GM21619 (cell line): ENCODE measurements at regions not wholly inside any gene's neighbourhood (a gene's known extent, or its start where the extent isn't known, plus 50 kb on each side); places are given as distances from the start of the nearest gene placed in this dataset.
"Not testable (repeated sequence)": the region's sequence is repeated elsewhere in the genome, so short reads cannot be mapped to it uniquely, and the experiment has no call there.

Experiments used
- ATAC-seq: cut with Tn5 transposase; IDR thresholded peaks from one replicate; pipeline ENCODE4 v1.9.1; 2021; ENCODE audit not compliant: unreplicated experiment

- no peak for ATAC-seq
Measured at GRCh38 chr13:71218960-71219359, 648.0 kb downstream of the DACH1 start.

- no peak for ATAC-seq
Measured at GRCh38 chr13:71217827-71218226, 649.2 kb downstream of the DACH1 start.

GRCh38 chr13:71214821-71215220 lies 652.2 kb downstream of the DACH1 start:
- ATAC-seq: no peak

- ATAC-seq: no peak
Measured at GRCh38 chr13:71214357-71214756, 652.6 kb downstream of the DACH1 start.

- no peak for ATAC-seq
Measured at GRCh38 chr13:71213252-71213821, 653.7 kb downstream of the DACH1 start.

- ATAC-seq: no peak
Measured at GRCh38 chr13:71210861-71211260, 656.1 kb downstream of the DACH1 start.

GRCh38 chr13:71209217-71209616 lies 657.8 kb downstream of the DACH1 start:
- ATAC-seq: no peak

- ATAC-seq: not testable (repeated sequence)
Measured at GRCh38 chr13:71184583-71184982, 682.4 kb downstream of the DACH1 start.

- ATAC-seq: not testable (repeated sequence)
Measured at GRCh38 chr13:71183352-71183751, 683.7 kb downstream of the DACH1 start.

- ATAC-seq: no peak
Measured at GRCh38 chr13:71171740-71172139, 695.3 kb downstream of the DACH1 start.

- no peak for ATAC-seq
Measured at GRCh38 chr13:71169180-71169579, 697.8 kb downstream of the DACH1 start.

GRCh38 chr13:71156550-71156949 lies 710.5 kb downstream of the DACH1 start:
- no peak for ATAC-seq

- no peak for ATAC-seq
Measured at GRCh38 chr13:71149498-71150363, 717.3 kb downstream of the DACH1 start.

- no peak for ATAC-seq
Measured at GRCh38 chr13:71149046-71149445, 718.0 kb downstream of the DACH1 start.

- ATAC-seq: no peak
Measured at GRCh38 chr13:71148396-71148795, 718.6 kb downstream of the DACH1 start.

GRCh38 chr13:71144883-71145282 lies 722.1 kb downstream of the DACH1 start:
- ATAC-seq: no peak

GRCh38 chr13:71137101-71137500 lies 729.9 kb downstream of the DACH1 start:
- no peak for ATAC-seq

GRCh38 chr13:71124230-71124629 lies 742.8 kb downstream of the DACH1 start:
- ATAC-seq: no peak

- ATAC-seq: no peak
Measured at GRCh38 chr13:71118779-71119364, 748.1 kb downstream of the DACH1 start.

GRCh38 chr13:71117920-71118319 lies 749.1 kb downstream of the DACH1 start:
- ATAC-seq: no peak

- ATAC-seq: no peak
Measured at GRCh38 chr13:71115301-71115700, 751.7 kb downstream of the DACH1 start.

- ATAC-seq: no peak
Measured at GRCh38 chr13:71096421-71096820, 770.6 kb downstream of the DACH1 start.
